Osteoblast (primary cell): ENCODE measurements at regions not wholly inside any gene's neighbourhood (a gene's known extent, or its start where the extent isn't known, plus 50 kb on each side); places are given as distances from the start of the nearest gene placed in this dataset.

Source experiments
- DNase-seq: peaks from one replicate; pipeline ENCODE4 v3.0.0; 2011; ENCODE audit warnings: low spot score, mixed read lengths; ENCODE audit not compliant: insufficient read length; ENCODE audit errors: missing footprints
- H2AFZ ChIP-seq: 2 replicates; pipeline ENCODE4 v1.6.0; 2011; ENCODE audit warnings: mild to moderate bottlenecking, low read length
- H3K27ac ChIP-seq: 2 replicates; pipeline ENCODE4 v1.5.1; 2011; ENCODE audit warnings: mild to moderate bottlenecking, low read depth, low read length, moderate library complexity
- H3K27me3 ChIP-seq: 2 replicates; pipeline ENCODE4 v1.6.0; 2012; ENCODE audit warnings: mild to moderate bottlenecking, control low read depth, inconsistent platforms, low read length, moderate library complexity; ENCODE audit not compliant: insufficient read depth
- H3K36me3 ChIP-seq: 2 replicates; pipeline ENCODE4 v1.5.1; 2011; ENCODE audit warnings: mild to moderate bottlenecking, low read length, control low read depth, moderate library complexity; ENCODE audit not compliant: insufficient read depth
- H3K4me1 ChIP-seq: 2 replicates; pipeline ENCODE4 v1.5.1; 2011; ENCODE audit warnings: mild to moderate bottlenecking, low read length, control low read depth, moderate library complexity; ENCODE audit not compliant: insufficient read depth
- H3K4me2 ChIP-seq: 2 replicates; pipeline ENCODE4 v1.6.0; 2011; ENCODE audit warnings: mild to moderate bottlenecking, low read length; ENCODE audit not compliant: insufficient read depth
- H3K4me3 ChIP-seq: fragments of 200-600 bp; sonication (generic); 3 replicates; pipeline ENCODE4 v1.5.1; 2012; ENCODE audit warnings: mild to moderate bottlenecking, low read length, inconsistent platforms; ENCODE audit not compliant: insufficient read depth
- H3K79me2 ChIP-seq: 2 replicates; pipeline ENCODE4 v1.6.0; 2012; ENCODE audit warnings: mild to moderate bottlenecking, low read length, control low read depth, inconsistent platforms; ENCODE audit not compliant: insufficient read depth
- H3K9me3 ChIP-seq: 2 replicates; pipeline ENCODE4 v1.5.1; 2011; ENCODE audit warnings: low read depth, low read length, control low read depth
- H4K20me1 ChIP-seq: 2 replicates; pipeline ENCODE4 v1.6.0; 2012; ENCODE audit warnings: mild to moderate bottlenecking, low read length, control low read depth; ENCODE audit not compliant: insufficient read depth
- TF ChIP-seq, protein P1 (sequence below): IDR thresholded peaks from 2 replicates; pipeline ENCODE4 v1.5.1; 2011; ENCODE audit warnings: mild to moderate bottlenecking, low read depth, low read length, moderate library complexity; ENCODE audit errors: extremely low read depth

DNA sequence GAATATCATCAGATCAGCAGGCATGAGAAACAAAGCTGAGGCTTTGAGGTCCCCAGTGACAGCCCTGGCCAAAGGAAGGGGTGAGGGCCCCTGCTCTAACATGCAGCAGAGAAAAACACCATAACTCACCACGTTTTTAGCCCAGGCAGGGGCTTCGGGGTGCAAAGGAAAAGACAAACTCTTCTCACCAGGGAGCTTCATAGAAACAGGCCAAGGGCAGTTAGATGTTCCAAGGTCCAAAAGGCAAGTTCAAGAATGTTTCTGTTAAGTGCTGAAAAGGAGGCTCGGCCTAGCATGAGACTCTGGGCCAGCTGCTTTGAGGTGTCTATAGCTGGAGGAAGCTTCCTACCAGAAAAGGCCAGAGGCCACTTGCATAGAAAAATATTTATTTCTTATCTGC is 608.4 kb upstream of the CFAP20DC start:
- H3K36me3 ChIP-seq, result no peaks in the 10 kb centered on the region
- H2AFZ ChIP-seq, result no peak overlapping the region
- H3K4me1 ChIP-seq, result peaks cover 27% of the 10 kb centered on the region
- H3K27me3 ChIP-seq, result no peaks in the 10 kb centered on the region
- H3K27ac ChIP-seq, result no peak overlapping the region
- H3K4me3 ChIP-seq, result no peak overlapping the region
- no peaks in the 10 kb centered on the region for H4K20me1 ChIP-seq
- no peaks in the 10 kb centered on the region for H3K79me2 ChIP-seq
- H3K4me2 ChIP-seq, result no peak overlapping the region
- peak; percentile 58 for DNase-seq
- no peaks in the 10 kb centered on the region for H3K9me3 ChIP-seq
- TF ChIP-seq, protein P1, sequence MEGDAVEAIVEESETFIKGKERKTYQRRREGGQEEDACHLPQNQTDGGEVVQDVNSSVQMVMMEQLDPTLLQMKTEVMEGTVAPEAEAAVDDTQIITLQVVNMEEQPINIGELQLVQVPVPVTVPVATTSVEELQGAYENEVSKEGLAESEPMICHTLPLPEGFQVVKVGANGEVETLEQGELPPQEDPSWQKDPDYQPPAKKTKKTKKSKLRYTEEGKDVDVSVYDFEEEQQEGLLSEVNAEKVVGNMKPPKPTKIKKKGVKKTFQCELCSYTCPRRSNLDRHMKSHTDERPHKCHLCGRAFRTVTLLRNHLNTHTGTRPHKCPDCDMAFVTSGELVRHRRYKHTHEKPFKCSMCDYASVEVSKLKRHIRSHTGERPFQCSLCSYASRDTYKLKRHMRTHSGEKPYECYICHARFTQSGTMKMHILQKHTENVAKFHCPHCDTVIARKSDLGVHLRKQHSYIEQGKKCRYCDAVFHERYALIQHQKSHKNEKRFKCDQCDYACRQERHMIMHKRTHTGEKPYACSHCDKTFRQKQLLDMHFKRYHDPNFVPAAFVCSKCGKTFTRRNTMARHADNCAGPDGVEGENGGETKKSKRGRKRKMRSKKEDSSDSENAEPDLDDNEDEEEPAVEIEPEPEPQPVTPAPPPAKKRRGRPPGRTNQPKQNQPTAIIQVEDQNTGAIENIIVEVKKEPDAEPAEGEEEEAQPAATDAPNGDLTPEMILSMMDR, result no peak

DNA sequence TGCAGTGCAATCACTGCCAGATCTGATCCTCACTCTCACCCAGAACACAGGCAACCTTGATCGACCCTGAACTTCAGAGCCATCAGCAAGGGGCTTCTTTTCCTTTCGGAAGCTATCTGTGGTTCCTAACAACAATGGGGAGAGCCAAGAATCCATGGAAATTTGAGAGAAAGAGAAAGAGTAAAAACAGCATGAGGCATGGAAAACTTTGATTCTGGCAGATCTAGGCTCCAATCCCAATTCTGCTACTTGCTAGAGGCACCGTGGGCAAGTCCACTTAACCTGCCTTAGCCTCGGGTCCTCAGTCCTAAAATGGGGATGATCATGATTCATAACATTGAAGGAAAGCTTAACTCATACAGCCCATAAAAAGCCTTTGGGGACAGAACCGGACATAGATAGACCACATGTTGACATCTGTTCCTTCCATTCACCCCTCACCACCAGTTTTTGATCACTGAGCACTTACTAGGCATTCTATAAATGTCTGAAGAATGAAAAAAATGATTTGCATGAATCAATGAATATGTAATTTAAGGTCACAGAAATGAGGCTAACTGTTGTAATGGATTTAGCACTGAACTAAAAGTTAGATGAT is 605.7 kb upstream of the CFAP20DC start:
- Histone ChIP-seq H3K27ac (no peak overlapping the region), H3K36me3 (no peaks in the 10 kb centered on the region), H3K79me2 (no peaks in the 10 kb centered on the region), H3K4me3 (no peak overlapping the region), H3K4me1 (peaks cover 20% of the 10 kb centered on the region), H3K9me3 (no peaks in the 10 kb centered on the region), H3K4me2 (no peak overlapping the region), H3K27me3 (no peaks in the 10 kb centered on the region), H4K20me1 (no peaks in the 10 kb centered on the region), H2AFZ (peak overlapping the region; percentile 24)
- TF ChIP-seq, protein P1, result no peak
- no peak for DNase-seq

DNA sequence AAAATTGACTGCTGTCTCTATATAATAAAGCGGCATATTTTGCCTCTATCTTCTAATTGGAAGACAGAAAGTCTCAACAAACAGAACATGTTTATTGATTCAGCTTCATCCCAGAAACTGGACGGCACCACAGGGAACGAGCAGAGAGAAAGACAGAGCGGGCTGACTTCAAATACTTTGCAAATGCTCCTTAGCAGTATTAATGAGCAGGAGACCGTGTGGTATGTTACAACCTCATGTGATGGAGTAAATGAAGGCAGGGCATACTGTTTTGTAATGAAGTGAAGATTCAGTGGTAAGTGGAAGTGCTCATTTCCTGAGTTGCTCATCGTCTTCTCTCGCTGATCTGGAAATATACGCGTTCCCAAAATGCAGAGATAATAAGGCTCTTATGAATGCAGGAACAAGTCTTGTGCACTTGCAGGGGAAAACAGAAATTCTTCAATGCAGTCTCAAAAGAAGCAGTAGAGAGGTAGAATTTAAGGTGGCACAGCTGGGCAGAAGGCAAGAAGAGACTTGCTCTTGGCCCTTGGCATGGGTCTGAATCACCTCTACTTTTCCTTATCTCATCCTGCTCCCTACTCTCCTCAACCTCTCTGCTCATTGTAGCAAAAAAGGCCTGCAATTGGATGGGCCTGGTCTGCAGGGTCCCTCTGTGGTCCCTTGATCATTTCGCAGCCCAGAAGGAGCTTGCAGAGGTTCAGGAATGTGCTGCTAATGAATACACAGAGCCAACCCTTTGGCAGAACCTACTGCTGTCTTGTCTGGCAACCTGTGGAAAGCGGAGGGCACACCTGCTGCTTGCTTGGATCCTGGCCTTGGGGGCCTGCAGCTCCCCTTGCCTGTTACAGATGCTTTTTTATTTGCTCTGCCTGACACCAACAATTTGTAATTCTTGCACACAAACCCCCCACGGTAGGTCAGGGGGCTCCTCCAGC is 604.9 kb upstream of the CFAP20DC start:
- TF ChIP-seq, protein P1, result no peak
- peak overlapping the region; percentile 35 for H3K4me3 ChIP-seq
- no peak overlapping the region for H3K27ac ChIP-seq
- H3K79me2 ChIP-seq, result no peaks in the 10 kb centered on the region
- no peaks in the 10 kb centered on the region for H3K9me3 ChIP-seq
- no peaks in the 10 kb centered on the region for H3K36me3 ChIP-seq
- no peak for DNase-seq
- no peaks in the 10 kb centered on the region for H3K27me3 ChIP-seq
- H4K20me1 ChIP-seq, result no peaks in the 10 kb centered on the region
- peaks cover 20% of the 10 kb centered on the region for H3K4me1 ChIP-seq
- H3K4me2 ChIP-seq, result peak overlapping the region; percentile 64
- peak overlapping the region; percentile 58 for H2AFZ ChIP-seq

DNA sequence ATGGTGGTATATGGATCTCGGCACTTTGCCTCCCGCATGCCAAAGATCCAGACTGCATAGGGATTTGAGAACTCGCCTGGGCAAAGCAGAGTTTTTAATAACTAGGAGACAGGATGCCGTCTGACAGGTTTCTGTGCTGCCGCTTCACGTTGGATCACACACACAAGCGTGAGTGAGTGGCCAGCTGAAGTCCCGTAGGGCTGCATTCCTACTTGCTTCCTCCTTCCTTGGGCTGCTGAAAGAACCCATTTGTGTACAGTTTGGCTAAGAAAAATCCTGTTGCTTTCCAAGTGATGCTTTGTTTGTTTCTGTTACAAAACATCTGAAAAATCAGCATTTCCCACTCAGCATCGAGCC is 604.3 kb upstream of the CFAP20DC start:
- Histone ChIP-seq H3K27ac (peak overlapping the region; percentile 32), H3K4me2 (peak overlapping the region; percentile 64), H4K20me1 (no peaks in the 10 kb centered on the region), H3K9me3 (peaks cover 2% of the 10 kb centered on the region), H3K79me2 (no peaks in the 10 kb centered on the region), H3K4me3 (peak overlapping the region; percentile 35), H3K36me3 (no peaks in the 10 kb centered on the region), H3K4me1 (peaks cover 20% of the 10 kb centered on the region), H3K27me3 (no peaks in the 10 kb centered on the region), H2AFZ (peak overlapping the region; percentile 58)
- no peak for DNase-seq
- TF ChIP-seq, protein P1, result no peak
